T-helper 2 cell treated with Interferon-gamma antibody and Interleukin-4, amounts not matched to agents 100 ng/mL and 5 ng/mL, for 36 hours (primary cell): ENCODE measurements at regions not wholly inside any gene's neighbourhood (a gene's known extent, or its start where the extent isn't known, plus 50 kb on each side); places are given as distances from the start of the nearest gene placed in this dataset.
"Not testable (repeated sequence)": the region's sequence is repeated elsewhere in the genome, so short reads cannot be mapped to it uniquely, and the experiment has no call there.

Experiments used
- intact Hi-C: fragments of 100-400 bp; cut with micrococcal nuclease; formaldehyde crosslinking; loops from one replicate; pipeline ENCODE4 v1.15.1; 2023

GRCh38 chr9:1115370-1115769 is 65.2 kb downstream of the DMRT2 start:
- intact Hi-C loops: loop anchor here (10.0 kb wide), 1 partner anchor 69 kb away; no protein-coding TSS in a partner anchor

DNA sequence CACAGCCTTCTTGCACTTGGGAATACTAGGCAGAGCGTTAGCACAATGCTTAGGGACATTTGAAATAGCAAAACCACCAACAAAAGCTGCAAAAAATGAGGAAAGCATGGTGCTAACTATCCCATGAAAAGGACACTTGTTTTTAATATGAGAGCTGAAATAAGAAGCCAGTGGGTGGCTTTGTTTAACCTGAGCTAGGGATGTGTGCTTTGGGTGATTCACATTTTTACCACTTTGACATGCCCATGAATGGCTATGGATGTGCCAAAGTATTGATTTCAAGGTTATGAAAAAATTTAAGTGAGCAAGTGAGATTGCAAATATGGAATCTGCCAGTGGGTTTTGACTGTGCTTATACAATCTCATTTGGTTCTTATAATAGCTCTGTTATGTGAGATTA is 67.3 kb downstream of the DMRT2 start:
- intact Hi-C loops: loop anchor here (10.0 kb wide), 1 partner anchor 67 kb away; no protein-coding TSS in a partner anchor

DNA sequence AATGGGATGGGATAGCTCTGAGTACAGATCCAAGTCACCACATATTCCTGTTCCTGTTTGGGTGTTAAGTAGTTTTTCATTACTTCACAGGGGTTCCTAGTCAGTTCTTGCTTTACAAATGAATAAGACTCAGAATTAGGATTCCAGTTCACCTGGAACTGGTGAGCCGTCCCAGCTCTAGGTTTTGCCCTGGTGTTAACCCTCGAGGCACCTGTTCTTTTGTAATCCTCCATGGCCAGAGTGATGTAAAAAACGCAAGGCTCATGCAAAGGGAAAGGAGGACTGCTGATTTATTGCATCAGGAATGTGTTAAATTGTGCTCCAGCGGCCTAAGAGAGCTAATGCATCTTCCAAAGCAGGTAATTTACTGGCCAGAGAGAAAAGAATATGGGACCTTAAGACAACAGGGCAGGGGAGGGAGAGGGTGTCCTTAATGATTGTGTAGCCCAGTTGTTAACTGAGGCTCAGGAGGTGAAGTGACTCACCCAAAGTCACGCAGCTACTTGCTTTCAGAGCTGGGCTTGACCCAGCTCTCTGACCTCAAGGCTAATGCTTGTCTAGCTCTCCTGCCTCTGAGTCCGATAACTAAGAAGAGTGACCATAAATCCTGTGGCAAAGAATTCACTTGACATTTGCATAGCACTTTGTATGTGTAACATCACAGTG is 70.5 kb downstream of the DMRT2 start:
- intact Hi-C loops: no loop called here

- intact Hi-C loops: no loop called here
These were observed 75.6 kb downstream of the DMRT2 start for GRCh38 chr9:1125741-1126140.

- intact Hi-C loops: no loop called here
These were observed 77.9 kb downstream of the DMRT2 start for GRCh38 chr9:1128046-1128445.

DNA sequence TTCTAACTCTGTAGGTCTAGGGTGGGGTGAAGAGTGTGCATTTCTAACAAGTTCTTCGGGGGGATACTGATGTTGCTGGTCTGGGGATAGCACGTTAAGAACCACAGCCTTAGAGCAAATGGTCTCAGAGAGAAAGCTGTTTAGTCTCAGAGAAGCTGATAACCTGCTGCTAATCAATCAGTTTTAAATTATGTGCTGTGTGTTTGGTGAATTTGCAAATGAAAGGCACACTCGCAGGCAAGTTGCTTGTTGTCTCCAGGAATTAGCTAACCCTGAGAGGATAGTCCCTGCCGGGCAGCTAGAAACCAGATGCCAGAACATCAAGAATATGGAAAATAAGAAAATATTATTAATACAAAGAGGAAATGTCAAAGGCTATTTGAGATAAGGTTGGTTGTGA is 79.2 kb downstream of the DMRT2 start:
- intact Hi-C loops: no loop called here

GRCh38 chr9:1140057-1140456 is 89.9 kb downstream of the DMRT2 start:
- intact Hi-C loops: no loop called here

GRCh38 chr9:1151691-1152090 is 101.5 kb downstream of the DMRT2 start:
- intact Hi-C loops: no loop called here

- intact Hi-C loops: no loop called here
These were observed 102.0 kb downstream of the DMRT2 start for GRCh38 chr9:1152171-1152570.

DNA sequence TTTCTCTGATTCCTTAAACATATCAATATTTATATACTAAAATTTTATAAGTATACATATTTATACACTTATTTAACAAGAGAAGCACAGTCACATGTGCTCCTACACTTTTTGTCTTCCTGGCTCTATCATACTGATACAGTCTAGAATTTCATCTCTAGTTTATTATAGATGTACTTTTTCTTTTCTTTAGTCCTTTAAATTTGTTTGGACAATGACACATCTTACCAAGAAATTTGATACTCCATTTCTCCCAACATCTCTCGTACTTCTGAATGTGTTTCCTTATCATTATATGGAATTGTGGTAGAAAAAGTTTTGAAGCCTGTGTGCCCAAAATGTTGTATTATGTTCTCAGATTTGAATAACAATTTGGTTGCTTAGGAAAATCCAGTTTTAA is 104.6 kb downstream of the DMRT2 start:
- intact Hi-C loops: no loop called here

DNA sequence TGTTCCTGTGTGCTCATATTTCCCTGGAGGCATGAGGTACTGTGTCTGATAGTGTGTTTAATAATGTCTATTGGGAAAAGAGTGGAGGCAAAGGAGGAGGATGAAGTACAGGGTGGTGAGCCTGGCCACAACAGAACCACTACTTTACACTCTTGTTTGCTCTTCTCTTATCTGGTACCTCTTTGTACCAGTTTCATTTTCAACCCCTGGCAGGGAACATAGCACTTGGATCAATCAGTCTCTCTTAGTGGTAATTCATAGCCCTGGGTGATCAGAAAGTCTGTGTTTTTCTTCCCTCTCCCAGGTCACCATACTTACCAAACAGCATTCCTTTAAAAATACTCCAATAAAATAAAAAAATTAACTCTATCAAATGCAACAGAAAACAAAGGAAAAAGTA is 105.4 kb downstream of the DMRT2 start:
- intact Hi-C loops: no loop called here

DNA sequence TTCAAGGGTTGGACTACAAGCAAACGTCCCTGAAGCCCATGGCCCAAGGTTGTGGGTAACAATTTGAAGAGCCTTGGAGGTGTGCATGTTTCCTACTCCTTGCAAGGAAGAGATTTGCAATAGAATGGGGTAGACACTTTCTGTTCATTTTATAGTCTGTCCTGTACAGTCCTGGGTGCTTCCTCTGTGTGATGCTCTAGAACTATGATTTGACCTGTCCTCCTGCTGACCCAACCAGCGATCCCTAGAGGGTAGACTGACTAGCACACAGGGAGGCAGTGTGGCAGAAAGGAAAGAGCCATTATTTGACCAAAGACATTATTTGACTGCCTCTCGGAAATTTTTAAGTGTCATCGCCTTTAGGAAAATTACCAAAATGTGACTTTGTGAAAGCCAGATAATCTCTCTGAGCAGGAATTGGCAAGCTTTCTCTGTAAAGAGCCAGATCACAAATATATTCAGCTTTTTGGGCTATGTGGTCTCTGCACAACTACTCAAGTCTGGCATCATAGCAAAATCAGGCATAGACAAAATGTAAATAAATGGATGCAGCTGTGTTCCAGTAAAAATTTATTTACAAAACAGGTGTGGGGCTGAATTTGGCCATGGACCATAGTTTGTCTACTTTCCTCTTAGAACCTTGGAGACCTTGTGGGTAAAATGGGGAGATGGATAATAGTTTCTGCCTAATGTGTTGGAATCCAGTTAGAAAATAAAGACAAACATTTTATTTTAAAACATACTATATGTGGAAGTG is 106.8 kb downstream of the DMRT2 start:
- intact Hi-C loops: no loop called here

GRCh38 chr9:1157836-1158235 is 107.7 kb downstream of the DMRT2 start:
- intact Hi-C loops: no loop called here

DNA sequence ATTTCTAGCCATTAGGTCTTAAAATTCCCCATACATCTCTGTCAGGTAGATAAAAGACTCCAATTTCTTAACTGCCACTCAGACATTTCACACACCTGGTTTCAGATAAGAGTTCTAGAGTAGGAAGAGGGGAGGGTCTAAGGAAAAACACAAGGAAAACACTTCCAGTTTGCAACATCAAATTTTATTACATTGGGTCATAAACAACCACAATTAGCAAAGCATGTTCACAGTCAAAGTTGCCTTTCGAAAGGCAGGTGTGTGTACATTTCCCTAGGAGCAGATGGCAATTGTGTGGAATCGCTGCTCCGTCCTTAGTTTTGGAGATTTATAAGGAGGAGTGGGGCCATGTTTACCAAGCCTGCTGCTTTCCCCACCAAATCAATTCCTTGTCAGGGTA is 120.8 kb downstream of the DMRT2 start:
- intact Hi-C loops: no loop called here

- intact Hi-C loops: no loop called here
These were observed 121.4 kb downstream of the DMRT2 start for GRCh38 chr9:1171546-1171945.

DNA sequence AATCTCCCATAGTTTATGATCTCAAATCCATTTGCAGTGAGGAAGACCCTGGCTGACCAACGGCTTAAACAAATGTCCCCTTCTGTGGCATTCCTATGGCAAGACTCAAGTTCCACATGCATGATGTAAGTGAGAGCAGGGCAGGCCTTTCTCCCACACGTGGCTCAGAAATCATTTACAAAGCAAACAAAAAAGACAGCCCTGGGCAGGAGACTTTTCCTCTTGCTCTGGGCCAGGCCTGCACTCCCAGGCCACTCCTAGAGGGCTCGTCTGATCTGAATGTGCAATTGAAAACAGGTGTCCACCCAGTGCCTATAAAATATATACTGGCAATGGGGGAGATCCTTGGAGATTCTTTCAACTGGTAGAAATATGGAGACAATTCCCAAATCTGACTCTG is 123.1 kb downstream of the DMRT2 start:
- intact Hi-C loops: no loop called here

- intact Hi-C loops: no loop called here
These were observed 123.8 kb downstream of the DMRT2 start for GRCh38 chr9:1173993-1174392.

DNA sequence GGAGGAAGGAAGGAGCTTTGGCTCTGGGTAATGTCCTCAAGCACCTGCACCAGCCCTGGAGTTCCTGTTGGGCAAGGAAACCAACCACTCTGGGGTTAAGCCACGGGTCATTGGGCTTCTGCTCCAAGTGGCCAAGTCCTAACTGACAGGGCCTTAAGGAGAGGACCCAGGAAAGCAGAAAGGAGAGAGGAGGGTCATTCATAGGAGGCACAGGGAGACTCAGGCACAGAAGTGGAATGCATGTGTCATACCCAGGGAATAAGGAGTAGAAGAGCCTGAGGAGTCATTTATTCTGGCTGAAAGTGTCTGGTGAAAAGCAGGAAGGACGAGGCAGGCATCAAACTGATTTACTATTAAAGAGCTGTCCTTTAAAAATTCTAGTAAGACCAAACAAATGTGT is 129.2 kb downstream of the DMRT2 start:
- intact Hi-C loops: no loop called here

DNA sequence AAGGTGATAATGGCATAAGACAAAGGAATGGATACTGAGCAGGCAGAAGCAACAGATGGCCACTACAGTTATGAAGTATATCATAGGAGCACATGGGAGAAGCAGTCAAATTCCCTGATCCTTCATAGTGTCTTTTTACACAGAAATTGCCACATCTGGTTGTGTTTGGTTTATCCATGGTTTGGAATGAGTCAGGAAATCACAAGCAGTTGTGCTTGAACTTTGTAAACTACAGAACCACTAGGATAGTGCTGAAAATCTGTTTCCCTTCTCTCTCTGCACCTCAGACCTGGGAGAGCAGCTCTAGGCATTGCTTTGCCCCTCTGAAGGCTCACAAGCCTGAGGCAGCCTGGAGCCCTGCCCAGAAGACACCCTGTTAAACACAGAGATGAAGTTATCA is 134.0 kb downstream of the DMRT2 start:
- intact Hi-C loops: loop anchor here (10.0 kb wide), 1 partner anchor 69 kb away; no protein-coding TSS in a partner anchor

DNA sequence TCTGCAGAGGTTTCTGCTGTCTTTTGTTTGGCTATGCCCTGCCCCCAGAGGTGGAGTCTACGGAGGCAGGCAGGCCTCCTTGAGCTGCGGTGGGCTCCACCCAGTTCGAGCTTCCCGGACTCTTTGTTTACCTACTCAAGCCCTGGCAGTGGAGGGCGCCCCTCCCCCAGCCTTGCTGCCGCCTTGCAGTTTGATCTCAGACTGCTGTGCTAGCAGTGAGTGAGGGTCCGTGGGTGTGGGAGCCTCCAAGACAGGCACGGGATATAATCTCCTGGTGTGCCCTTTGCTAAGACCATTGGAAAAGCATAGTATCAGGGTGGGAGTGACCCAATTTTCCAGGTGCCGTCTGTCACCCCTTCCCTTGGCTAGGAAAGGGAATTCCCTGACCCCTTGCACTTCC is 137.0 kb downstream of the DMRT2 start:
- intact Hi-C loops: loop anchor here (10.0 kb wide), 1 partner anchor 72 kb away; no protein-coding TSS in a partner anchor

- intact Hi-C loops: not testable (repeated sequence)
These were observed 145.5 kb downstream of the DMRT2 start for GRCh38 chr9:1195636-1196035.

DNA sequence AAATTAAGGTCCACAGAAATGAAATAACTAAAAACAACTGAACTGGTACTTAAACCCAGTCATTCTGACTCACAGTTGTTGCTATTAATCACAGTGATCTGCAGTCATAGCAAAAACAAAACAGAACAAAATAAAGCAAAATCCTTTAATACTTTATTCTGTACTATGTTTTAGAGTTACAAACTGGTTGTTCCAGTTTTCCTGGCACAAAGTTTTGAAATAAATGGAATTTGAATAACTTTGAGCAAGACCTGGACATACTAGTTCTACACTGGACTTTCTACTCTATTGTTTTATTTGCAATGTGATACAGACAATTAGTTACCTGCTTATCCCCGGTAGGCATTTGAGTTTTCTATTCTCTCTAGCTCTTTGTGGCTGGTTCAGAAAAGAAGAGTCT is 147.9 kb downstream of the DMRT2 start:
- intact Hi-C loops: no loop called here

DNA sequence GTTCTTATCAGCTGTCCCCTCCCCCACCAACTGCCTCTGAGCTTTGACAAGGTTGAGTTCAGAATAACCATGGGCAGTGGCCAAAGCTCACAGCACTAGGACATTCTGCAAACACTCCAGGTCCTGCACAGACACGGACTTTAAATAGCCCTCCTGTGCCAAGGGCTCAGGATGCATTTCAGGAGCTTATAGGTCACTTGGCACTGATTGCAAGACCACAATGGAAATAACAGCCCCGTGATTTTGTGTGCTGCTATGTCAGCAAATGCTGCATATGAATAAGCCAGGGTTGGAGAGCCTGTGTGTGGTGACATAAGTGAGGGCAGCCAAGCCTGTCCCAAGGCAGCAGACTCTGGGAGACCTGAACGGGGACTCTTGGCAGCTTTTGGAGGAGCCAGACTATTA is 150.7 kb downstream of the DMRT2 start:
- intact Hi-C loops: no loop called here
